ENCODE measurements at regions not wholly inside any gene's neighbourhood (a gene's known extent, or its start where the extent isn't known, plus 50 kb on each side); places are given as distances from the start of the nearest gene placed in this dataset.

GRCh38 chr18:76657911-76658470 is 162.9 kb upstream of the ZNF516 start:
- no peaks in the 10 kb centered on the region for H3K36me3 ChIP-seq
- intact Hi-C loops (cut with DNase I) = loop anchor here (2.0 kb wide), 1 partner anchor 45 kb away; no protein-coding TSS in a partner anchor
- TF ChIP-seq POLR2AphosphoS5 (IDR thresholded peaks at IDR 0.05) (no peak), CTCF (IDR thresholded peaks at IDR 0.05) (no peak), EP300 (IDR thresholded peaks at IDR 0.05) (no peak), POLR2A (IDR thresholded peaks at IDR 0.05; ENCODE audit: low read depth) (no peak)
- no peak overlapping the region for H3K4me3 ChIP-seq
- no peak for DNase-seq (ENCODE audit: extremely low spot score)
- 78% methylated on average over 9 of the region's 9 CpGs for WGBS
- H3K4me1 ChIP-seq = no peaks in the 10 kb centered on the region
- H3K27me3 ChIP-seq = peaks cover 0 to 11% (median 0%) of the 10 kb centered on the region in 4 donors
- no peak overlapping the region for H3K27ac ChIP-seq (replicated peaks in 1 of 4)
- H3K9me3 ChIP-seq = no peaks in the 10 kb centered on the region

- Histone ChIP-seq H3K27me3 (peaks cover 0 to 11% (median 0%) of the 10 kb centered on the region in 4 donors), H3K27ac (replicated peaks in 1 of 4) (no peak overlapping the region), H3K9me3 (no peaks in the 10 kb centered on the region), H3K4me1 (no peaks in the 10 kb centered on the region), H3K36me3 (no peaks in the 10 kb centered on the region), H3K4me3 (no peak overlapping the region)
- TF ChIP-seq EP300 (IDR thresholded peaks at IDR 0.05) (no peak), CTCF (IDR thresholded peaks at IDR 0.05) (no peak), POLR2AphosphoS5 (IDR thresholded peaks at IDR 0.05) (no peak)
- intact Hi-C loops (cut with DNase I) = loop anchor here (2.0 kb wide), 1 partner anchor 46 kb away; no protein-coding TSS in a partner anchor
- DNase-seq (ENCODE audit: extremely low spot score) = no peak
- 45% methylated on average over 8 of the region's 8 CpGs for WGBS
Measured at GRCh38 chr18:76656925-76657827, 162.1 kb upstream of the ZNF516 start.

GRCh38 chr18:76654577-76654976 is 159.5 kb upstream of the ZNF516 start:
- TF ChIP-seq POLR2AphosphoS5 (IDR thresholded peaks at IDR 0.05) (no peak), POLR2A (IDR thresholded peaks at IDR 0.05; ENCODE audit: low read depth) (no peak), CTCF (IDR thresholded peaks at IDR 0.05) (no peak), EP300 (IDR thresholded peaks at IDR 0.05) (no peak)
- intact Hi-C loops (cut with DNase I) = no loop called here
- peaks cover 0 to 21% (median 0%) of the 10 kb centered on the region in 4 donors for H3K27me3 ChIP-seq

GRCh38 chr18:76647322-76647721 is 152.3 kb upstream of the ZNF516 start:
- no peak for DNase-seq (ENCODE audit: extremely low spot score)
- Histone ChIP-seq H3K4me3 (no peak overlapping the region), H3K4me1 (no peaks in the 10 kb centered on the region), H3K27me3 (peaks cover 0 to 10% (median 0%) of the 10 kb centered on the region in 4 donors), H3K27ac (replicated peaks in 1 of 4) (no peak overlapping the region), H3K9me3 (no peaks in the 10 kb centered on the region), H3K36me3 (no peaks in the 10 kb centered on the region)
- intact Hi-C loops (cut with DNase I) = no loop called here
- 81% methylated on average over 11 of the region's 11 CpGs for WGBS
- TF ChIP-seq EP300 (IDR thresholded peaks at IDR 0.05) = no peak

More at GRCh38 chr18:76654577-76654976, 159.5 kb upstream of the ZNF516 start:
- no peak for DNase-seq (ENCODE audit: extremely low spot score)
- whole genome bisulfite sequencing = 73% methylated on average over 4 of the region's 4 CpGs
- Histone ChIP-seq H3K4me1 (no peaks in the 10 kb centered on the region), H3K4me3 (no peak overlapping the region), H3K36me3 (no peaks in the 10 kb centered on the region), H3K9me3 (no peaks in the 10 kb centered on the region), H3K27ac (replicated peaks in 1 of 4) (no peak overlapping the region)

GRCh38 chr18:76644580-76644979 is 149.5 kb upstream of the ZNF516 start:
- intact Hi-C loops (cut with DNase I) = no loop called here
- WGBS = 91% methylated on average over 13 of the region's 13 CpGs
- DNase-seq (ENCODE audit: extremely low spot score) = no peak
- H3K27ac ChIP-seq (replicated peaks in 1 of 4) = no peak overlapping the region
- no peaks in the 10 kb centered on the region for H3K27me3 ChIP-seq
- TF ChIP-seq POLR2AphosphoS5 (IDR thresholded peaks at IDR 0.05) (no peak), EP300 (IDR thresholded peaks at IDR 0.05) (no peak), POLR2A (IDR thresholded peaks at IDR 0.05; ENCODE audit: low read depth) (no peak), CTCF (IDR thresholded peaks at IDR 0.05) (no peak)
- no peaks in the 10 kb centered on the region for H3K36me3 ChIP-seq
- no peaks in the 10 kb centered on the region for H3K4me1 ChIP-seq
- no peak overlapping the region for H3K4me3 ChIP-seq
- H3K9me3 ChIP-seq = no peaks in the 10 kb centered on the region
